ENCODE measurements at regions not wholly inside any gene's neighbourhood (a gene's known extent, or its start where the extent isn't known, plus 50 kb on each side); places are given as distances from the start of the nearest gene placed in this dataset.

- Histone ChIP-seq H3K9me3 (ENCODE audit: control insufficient read depth, insufficient read depth, low read depth, low read length) (no peaks in the 10 kb centered on the region), H3K9ac (ENCODE audit: low read length) (no peak overlapping the region)
Measured at GRCh38 chr5:58087123-58087522, 372.8 kb downstream of the PLK2 start.

GRCh38 chr5:58085800-58086199 is 374.1 kb downstream of the PLK2 start:
- H3K27me3 ChIP-seq (ENCODE audit: control insufficient read depth, insufficient read depth, low read length): no peaks in the 10 kb centered on the region
- no peaks in the 10 kb centered on the region for H3K36me3 ChIP-seq (ENCODE audit: control insufficient read depth, insufficient read depth, low read length)
- H3K27ac ChIP-seq (ENCODE audit: low read depth, low read length): no peak overlapping the region

More at GRCh38 chr5:58087123-58087522, 372.8 kb downstream of the PLK2 start:
- H3K27me3 ChIP-seq (ENCODE audit: control insufficient read depth, insufficient read depth, low read length): no peaks in the 10 kb centered on the region
- no peaks in the 10 kb centered on the region for H3K36me3 ChIP-seq (ENCODE audit: control insufficient read depth, insufficient read depth, low read length)
- H3K27ac ChIP-seq (ENCODE audit: low read depth, low read length): no peak overlapping the region
- H3K4me1 ChIP-seq (ENCODE audit: control insufficient read depth, insufficient read depth, low read length): peaks cover 4% of the 10 kb centered on the region; the same call in 1 of the 2 replicates
- H3K4me3 ChIP-seq (ENCODE audit: low read depth, low read length): no peak overlapping the region

GRCh38 chr5:58081435-58081834 is 378.5 kb downstream of the PLK2 start:
- no peaks in the 10 kb centered on the region for H3K36me3 ChIP-seq (ENCODE audit: control insufficient read depth, insufficient read depth, low read length)
- peaks cover 22% of the 10 kb centered on the region for H3K4me1 ChIP-seq (ENCODE audit: control insufficient read depth, insufficient read depth, low read length)
- no peaks in the 10 kb centered on the region for H3K9me3 ChIP-seq (ENCODE audit: control insufficient read depth, insufficient read depth, low read depth, low read length)
- no peak overlapping the region for H3K4me3 ChIP-seq (ENCODE audit: low read depth, low read length)
- no peaks in the 10 kb centered on the region for H3K27me3 ChIP-seq (ENCODE audit: control insufficient read depth, insufficient read depth, low read length)
- no peak overlapping the region for H3K9ac ChIP-seq (ENCODE audit: low read length)
- H3K27ac ChIP-seq (ENCODE audit: low read depth, low read length): no peak overlapping the region

More at GRCh38 chr5:58085800-58086199, 374.1 kb downstream of the PLK2 start:
- Histone ChIP-seq H3K9ac (ENCODE audit: low read length) (no peak overlapping the region), H3K9me3 (ENCODE audit: control insufficient read depth, insufficient read depth, low read depth, low read length) (no peaks in the 10 kb centered on the region), H3K4me1 (ENCODE audit: control insufficient read depth, insufficient read depth, low read length) (peaks cover 7% of the 10 kb centered on the region; the same call in 1 of the 2 replicates), H3K4me3 (ENCODE audit: low read depth, low read length) (no peak overlapping the region)

- no peak overlapping the region for H3K9ac ChIP-seq (ENCODE audit: low read length)
- no peak overlapping the region for H3K4me3 ChIP-seq (ENCODE audit: low read depth, low read length)
- no peaks in the 10 kb centered on the region for H3K36me3 ChIP-seq (ENCODE audit: control insufficient read depth, insufficient read depth, low read length)
- H3K27me3 ChIP-seq (ENCODE audit: control insufficient read depth, insufficient read depth, low read length): no peaks in the 10 kb centered on the region
- no peak overlapping the region for H3K27ac ChIP-seq (ENCODE audit: low read depth, low read length)
- H3K9me3 ChIP-seq (ENCODE audit: control insufficient read depth, insufficient read depth, low read depth, low read length): no peaks in the 10 kb centered on the region
- peaks cover 22% of the 10 kb centered on the region for H3K4me1 ChIP-seq (ENCODE audit: control insufficient read depth, insufficient read depth, low read length)
Measured at GRCh38 chr5:58080573-58080972, 379.3 kb downstream of the PLK2 start.

- no peaks in the 10 kb centered on the region for H3K27me3 ChIP-seq (ENCODE audit: control insufficient read depth, insufficient read depth, low read length)
- H3K9me3 ChIP-seq (ENCODE audit: control insufficient read depth, insufficient read depth, low read depth, low read length): no peaks in the 10 kb centered on the region
- no peak overlapping the region for H3K27ac ChIP-seq (ENCODE audit: low read depth, low read length)
- peaks cover 22% of the 10 kb centered on the region for H3K4me1 ChIP-seq (ENCODE audit: control insufficient read depth, insufficient read depth, low read length)
- no peak overlapping the region for H3K4me3 ChIP-seq (ENCODE audit: low read depth, low read length)
- no peak overlapping the region for H3K9ac ChIP-seq (ENCODE audit: low read length)
- H3K36me3 ChIP-seq (ENCODE audit: control insufficient read depth, insufficient read depth, low read length): no peaks in the 10 kb centered on the region
Measured at GRCh38 chr5:58077966-58078365, 381.9 kb downstream of the PLK2 start.

GRCh38 chr5:58077416-58077815 is 382.5 kb downstream of the PLK2 start:
- Histone ChIP-seq H3K36me3 (ENCODE audit: control insufficient read depth, insufficient read depth, low read length) (no peaks in the 10 kb centered on the region), H3K4me3 (ENCODE audit: low read depth, low read length) (no peak overlapping the region), H3K27me3 (ENCODE audit: control insufficient read depth, insufficient read depth, low read length) (no peaks in the 10 kb centered on the region), H3K9ac (ENCODE audit: low read length) (no peak overlapping the region), H3K4me1 (ENCODE audit: control insufficient read depth, insufficient read depth, low read length) (peaks cover 20% of the 10 kb centered on the region), H3K9me3 (ENCODE audit: control insufficient read depth, insufficient read depth, low read depth, low read length) (no peaks in the 10 kb centered on the region), H3K27ac (ENCODE audit: low read depth, low read length) (no peak overlapping the region)

- H3K9me3 ChIP-seq (ENCODE audit: control insufficient read depth, insufficient read depth, low read depth, low read length): no peaks in the 10 kb centered on the region
- peaks cover 27% of the 10 kb centered on the region for H3K4me1 ChIP-seq (ENCODE audit: control insufficient read depth, insufficient read depth, low read length)
- no peak overlapping the region for H3K9ac ChIP-seq (ENCODE audit: low read length)
- no peak overlapping the region for H3K27ac ChIP-seq (ENCODE audit: low read depth, low read length)
- no peak overlapping the region for H3K4me3 ChIP-seq (ENCODE audit: low read depth, low read length)
- no peaks in the 10 kb centered on the region for H3K36me3 ChIP-seq (ENCODE audit: control insufficient read depth, insufficient read depth, low read length)
- H3K27me3 ChIP-seq (ENCODE audit: control insufficient read depth, insufficient read depth, low read length): no peaks in the 10 kb centered on the region
Measured at GRCh38 chr5:58076483-58077257, 383.2 kb downstream of the PLK2 start.

- no peak overlapping the region for H3K4me3 ChIP-seq (ENCODE audit: low read depth, low read length)
- no peaks in the 10 kb centered on the region for H3K9me3 ChIP-seq (ENCODE audit: control insufficient read depth, insufficient read depth, low read depth, low read length)
- H3K27me3 ChIP-seq (ENCODE audit: control insufficient read depth, insufficient read depth, low read length): no peaks in the 10 kb centered on the region
- no peak overlapping the region for H3K9ac ChIP-seq (ENCODE audit: low read length)
- no peak overlapping the region for H3K27ac ChIP-seq (ENCODE audit: low read depth, low read length)
- H3K36me3 ChIP-seq (ENCODE audit: control insufficient read depth, insufficient read depth, low read length): no peaks in the 10 kb centered on the region
- H3K4me1 ChIP-seq (ENCODE audit: control insufficient read depth, insufficient read depth, low read length): peaks cover 30% of the 10 kb centered on the region
Measured at GRCh38 chr5:58075907-58076306, 384.0 kb downstream of the PLK2 start.

- no peak overlapping the region for H3K9ac ChIP-seq (ENCODE audit: low read length)
- H3K27ac ChIP-seq (ENCODE audit: low read depth, low read length): no peak overlapping the region
- H3K4me1 ChIP-seq (ENCODE audit: control insufficient read depth, insufficient read depth, low read length): peaks cover 24% of the 10 kb centered on the region
- H3K36me3 ChIP-seq (ENCODE audit: control insufficient read depth, insufficient read depth, low read length): no peaks in the 10 kb centered on the region
- no peaks in the 10 kb centered on the region for H3K9me3 ChIP-seq (ENCODE audit: control insufficient read depth, insufficient read depth, low read depth, low read length)
- no peak overlapping the region for H3K4me3 ChIP-seq (ENCODE audit: low read depth, low read length)
- H3K27me3 ChIP-seq (ENCODE audit: control insufficient read depth, insufficient read depth, low read length): no peaks in the 10 kb centered on the region
Measured at GRCh38 chr5:58074717-58075116, 385.2 kb downstream of the PLK2 start.

- H3K27ac ChIP-seq (ENCODE audit: low read depth, low read length): no peak overlapping the region
Measured at GRCh38 chr5:58074222-58074621, 385.7 kb downstream of the PLK2 start.

GRCh38 chr5:58073243-58073642 is 386.6 kb downstream of the PLK2 start:
- 0 out of 2 replicates have a peak, but pooled peaks cover 1% of the 10 kb centered on the region for H3K9me3 ChIP-seq (ENCODE audit: control insufficient read depth, insufficient read depth, low read depth, low read length)
- H3K4me3 ChIP-seq (ENCODE audit: low read depth, low read length): no peak overlapping the region
- H3K27ac ChIP-seq (ENCODE audit: low read depth, low read length): no peak overlapping the region
- no peaks in the 10 kb centered on the region for H3K27me3 ChIP-seq (ENCODE audit: control insufficient read depth, insufficient read depth, low read length)
- H3K9ac ChIP-seq (ENCODE audit: low read length): no peak overlapping the region
- H3K4me1 ChIP-seq (ENCODE audit: control insufficient read depth, insufficient read depth, low read length): peaks cover 24% of the 10 kb centered on the region
- no peaks in the 10 kb centered on the region for H3K36me3 ChIP-seq (ENCODE audit: control insufficient read depth, insufficient read depth, low read length)

More at GRCh38 chr5:58074222-58074621, 385.7 kb downstream of the PLK2 start:
- H3K4me3 ChIP-seq (ENCODE audit: low read depth, low read length): no peak overlapping the region
- no peak overlapping the region for H3K9ac ChIP-seq (ENCODE audit: low read length)
- H3K36me3 ChIP-seq (ENCODE audit: control insufficient read depth, insufficient read depth, low read length): no peaks in the 10 kb centered on the region
- no peaks in the 10 kb centered on the region for H3K9me3 ChIP-seq (ENCODE audit: control insufficient read depth, insufficient read depth, low read depth, low read length)
- peaks cover 24% of the 10 kb centered on the region for H3K4me1 ChIP-seq (ENCODE audit: control insufficient read depth, insufficient read depth, low read length)
- no peaks in the 10 kb centered on the region for H3K27me3 ChIP-seq (ENCODE audit: control insufficient read depth, insufficient read depth, low read length)
